HG02973 (cell line): ENCODE measurements at regions not wholly inside any gene's neighbourhood (a gene's known extent, or its start where the extent isn't known, plus 50 kb on each side); places are given as distances from the start of the nearest gene placed in this dataset.
"Not testable (repeated sequence)": the region's sequence is repeated elsewhere in the genome, so short reads cannot be mapped to it uniquely, and the experiment has no call there.

Experiments used
- ATAC-seq: cut with Tn5 transposase; IDR thresholded peaks from one replicate; pipeline ENCODE4 v1.9.1; 2021; ENCODE audit warnings: moderate library complexity; ENCODE audit not compliant: unreplicated experiment

DNA sequence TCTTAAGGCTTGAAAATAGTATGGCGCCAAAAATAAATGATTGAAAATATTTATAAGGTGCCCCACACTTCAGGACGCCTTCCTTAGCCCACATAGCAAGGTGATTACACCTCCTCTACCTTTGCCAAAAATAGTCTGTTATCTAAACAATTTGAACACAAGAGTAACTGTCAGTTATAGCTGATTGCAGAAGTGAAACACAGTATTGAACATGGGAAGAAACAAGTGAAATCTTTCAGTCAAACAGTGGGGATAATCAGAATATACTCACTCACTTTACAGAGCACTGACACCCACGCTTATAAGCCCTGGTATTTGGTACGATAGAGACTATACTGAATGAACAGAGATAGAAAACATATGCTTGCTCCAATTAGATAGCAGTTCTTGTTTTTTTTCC is 203.1 kb downstream of the RAB38 start:
- ATAC-seq = no peak

DNA sequence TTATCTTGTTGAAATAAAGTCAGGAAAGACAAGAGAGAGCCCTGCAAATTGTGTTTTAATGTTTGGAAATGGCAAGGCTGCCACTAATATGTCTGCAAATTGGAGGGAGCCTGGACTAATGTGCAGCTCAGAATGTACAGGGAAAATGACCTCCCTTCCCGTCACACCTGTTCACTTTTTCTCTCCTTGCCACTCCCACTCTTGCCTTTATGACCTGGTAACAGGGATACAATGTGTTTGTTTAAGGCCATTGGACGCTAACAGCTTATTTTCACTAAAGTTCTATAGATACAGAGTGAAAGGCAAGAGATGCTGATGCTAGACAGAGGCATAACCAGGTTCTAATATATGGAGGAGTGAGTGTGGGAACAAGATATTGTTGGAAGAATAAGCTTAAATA is 203.9 kb downstream of the RAB38 start:
- ATAC-seq = no peak

DNA sequence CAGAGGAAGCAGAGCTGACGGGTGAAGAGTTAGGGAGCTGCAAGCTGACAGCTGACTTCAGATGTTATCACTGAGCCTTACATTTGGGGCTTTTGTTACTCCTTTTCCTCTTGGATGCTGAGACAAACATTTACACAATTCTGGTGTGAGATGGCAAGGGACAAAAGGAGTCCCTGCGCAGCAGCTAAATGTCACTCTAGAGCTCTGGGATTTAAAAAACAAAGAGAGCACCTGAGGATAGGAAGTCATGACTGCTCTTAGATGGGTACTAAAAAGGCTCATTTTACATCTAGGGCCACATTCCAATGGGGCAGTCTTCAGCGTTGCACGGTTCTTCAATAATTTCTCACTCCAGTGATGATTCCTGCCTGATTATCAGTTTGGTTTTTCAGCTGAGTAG is 204.5 kb downstream of the RAB38 start:
- ATAC-seq = no peak

DNA sequence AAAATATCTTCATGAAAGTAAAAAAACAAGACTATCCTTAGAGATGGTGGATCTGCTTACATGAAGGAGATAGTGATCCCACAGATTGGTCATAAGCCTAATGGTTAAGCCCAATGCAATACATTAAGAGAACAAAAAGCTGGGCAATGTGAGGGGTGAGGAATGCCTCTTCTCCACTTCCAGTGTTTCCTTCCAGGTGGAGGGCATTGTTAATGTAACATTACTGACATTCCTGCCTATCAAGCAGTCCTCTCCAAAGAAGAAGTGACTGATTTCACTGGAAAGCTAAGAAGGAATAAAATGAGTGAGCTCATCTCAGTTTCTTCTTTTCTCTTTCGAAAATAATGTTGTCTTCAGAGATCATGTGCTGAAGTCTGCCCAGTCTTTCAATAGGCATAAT is 207.8 kb downstream of the RAB38 start:
- ATAC-seq = no peak

DNA sequence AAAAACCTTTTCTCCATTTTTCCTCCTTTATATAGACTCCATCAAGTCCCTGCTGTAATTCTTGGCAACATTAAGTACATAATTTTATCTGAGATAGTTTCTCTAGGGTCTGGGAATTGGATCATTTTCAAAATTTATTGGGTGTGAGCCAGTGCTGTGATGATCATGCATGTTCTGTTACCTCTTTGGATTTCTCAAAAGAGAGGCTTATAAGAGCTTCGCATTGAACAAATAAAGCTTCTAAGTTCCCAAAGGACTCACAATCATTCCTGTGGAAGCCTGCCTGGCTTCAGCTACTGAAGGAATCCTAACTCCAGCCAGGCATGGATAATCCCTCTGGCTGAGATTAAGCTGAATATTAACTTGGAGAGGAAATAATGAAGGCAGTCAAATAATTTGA is 208.5 kb downstream of the RAB38 start:
- ATAC-seq = no peak

DNA sequence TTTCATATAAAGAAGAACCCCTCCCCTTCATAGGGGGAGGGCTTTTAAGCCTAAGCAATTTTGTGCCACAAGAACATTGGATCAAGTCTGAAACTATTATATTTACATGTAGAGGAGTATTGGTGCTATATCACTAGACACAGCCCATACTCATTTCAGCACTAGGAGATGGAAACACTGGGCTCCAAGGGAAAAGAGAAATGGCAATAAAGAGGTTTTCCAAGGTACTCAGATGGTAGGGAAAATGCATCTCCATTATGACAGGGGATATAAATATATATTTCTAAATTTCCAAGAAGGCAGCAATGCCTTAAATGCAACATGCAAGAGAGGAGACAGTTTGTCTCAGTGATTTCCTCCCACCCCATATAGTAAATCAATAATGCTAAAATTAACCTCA is 209.0 kb downstream of the RAB38 start:
- ATAC-seq = no peak

DNA sequence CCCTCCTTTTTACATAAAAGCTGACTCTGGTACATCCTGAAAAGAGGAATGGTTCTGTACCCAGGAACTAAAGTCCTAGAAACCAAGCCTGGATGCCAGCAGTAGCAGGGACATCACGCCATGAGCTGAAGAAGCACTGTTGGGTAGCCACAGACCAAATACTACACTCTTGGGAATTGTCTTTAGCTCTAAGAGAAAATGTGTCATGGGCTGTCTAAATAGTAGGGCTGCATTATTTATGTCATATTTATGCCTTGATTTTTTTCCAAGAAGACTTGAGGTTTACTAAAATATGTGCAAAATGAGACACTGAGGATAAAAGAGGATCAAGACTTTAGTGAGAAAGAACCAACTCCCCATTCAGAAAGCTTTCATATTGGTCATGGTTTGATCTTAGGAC is 213.6 kb downstream of the RAB38 start:
- no peak for ATAC-seq

DNA sequence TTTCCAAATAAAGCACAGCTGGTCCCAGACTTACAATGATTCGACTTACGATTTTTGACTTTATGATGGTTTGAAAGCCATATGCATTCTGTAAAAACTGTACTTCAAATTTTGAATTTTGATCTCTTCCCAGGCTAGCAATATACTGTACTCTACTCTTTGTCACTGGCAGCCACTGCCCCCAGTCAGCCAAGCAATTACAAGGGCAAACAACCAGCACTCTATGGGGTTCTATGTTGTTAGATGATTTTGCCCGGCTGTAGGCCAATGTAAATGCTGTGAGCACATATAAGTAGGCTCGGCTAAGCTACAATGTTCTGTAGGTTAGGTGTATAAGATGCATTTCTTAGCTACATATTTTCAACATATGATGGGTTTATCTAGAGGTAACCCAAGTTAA is 217.3 kb downstream of the RAB38 start:
- no peak for ATAC-seq

DNA sequence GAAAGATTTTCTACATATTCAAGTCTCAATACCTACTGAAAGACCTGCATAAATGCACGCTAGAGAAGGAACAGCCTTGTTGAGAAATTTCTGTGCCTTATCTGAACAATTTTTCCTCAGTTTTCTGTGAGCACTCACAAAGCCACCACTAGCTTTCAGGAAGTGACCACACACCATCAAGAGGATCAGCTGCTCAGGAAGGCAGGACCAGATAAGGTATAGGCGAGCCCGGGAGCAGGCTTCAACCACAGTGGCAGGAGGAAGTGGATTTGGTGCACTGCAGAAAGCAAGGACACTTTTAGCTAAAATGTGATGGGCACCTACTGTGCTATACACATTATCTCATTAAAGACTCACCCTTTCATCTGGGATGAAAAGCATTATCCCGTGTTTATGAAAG is 220.8 kb downstream of the RAB38 start:
- no peak for ATAC-seq

DNA sequence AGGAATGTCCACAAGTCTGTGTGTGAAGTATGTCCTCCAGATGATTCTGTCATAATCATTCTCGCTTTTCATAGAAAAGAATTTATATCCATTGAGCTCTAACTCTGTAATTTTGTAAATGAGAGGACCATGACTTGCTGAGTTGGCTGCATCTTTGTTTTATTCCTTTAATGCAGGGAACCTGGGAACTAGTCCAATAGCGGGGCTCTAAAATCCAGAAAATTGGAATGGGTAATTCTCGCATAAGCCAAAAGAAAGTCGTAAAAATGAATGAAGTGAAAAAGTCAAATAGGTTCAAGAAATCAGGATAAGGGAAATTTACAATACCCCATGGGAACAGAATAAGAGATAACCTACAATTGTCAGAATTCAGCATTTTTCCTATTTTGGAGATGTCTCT is 232.5 kb downstream of the RAB38 start:
- ATAC-seq = no peak

DNA sequence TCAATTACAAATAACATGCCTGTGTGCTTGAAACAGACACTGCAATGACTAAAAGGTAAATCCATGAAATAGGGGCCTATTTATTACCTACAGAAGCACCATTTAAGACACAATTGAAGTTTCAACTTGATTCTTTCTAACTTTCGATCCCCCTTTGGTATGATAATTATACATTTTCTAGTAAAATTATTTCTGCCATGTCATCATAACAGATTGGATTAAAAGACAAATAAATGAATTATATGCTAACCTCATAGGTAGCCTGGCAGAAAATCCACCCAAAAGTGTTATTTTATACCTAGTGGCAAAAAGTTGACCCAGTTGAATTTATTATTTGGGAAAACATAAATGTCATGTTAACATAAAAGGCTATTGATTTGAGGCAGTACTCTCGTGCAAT is 241.1 kb downstream of the RAB38 start:
- no peak for ATAC-seq

DNA sequence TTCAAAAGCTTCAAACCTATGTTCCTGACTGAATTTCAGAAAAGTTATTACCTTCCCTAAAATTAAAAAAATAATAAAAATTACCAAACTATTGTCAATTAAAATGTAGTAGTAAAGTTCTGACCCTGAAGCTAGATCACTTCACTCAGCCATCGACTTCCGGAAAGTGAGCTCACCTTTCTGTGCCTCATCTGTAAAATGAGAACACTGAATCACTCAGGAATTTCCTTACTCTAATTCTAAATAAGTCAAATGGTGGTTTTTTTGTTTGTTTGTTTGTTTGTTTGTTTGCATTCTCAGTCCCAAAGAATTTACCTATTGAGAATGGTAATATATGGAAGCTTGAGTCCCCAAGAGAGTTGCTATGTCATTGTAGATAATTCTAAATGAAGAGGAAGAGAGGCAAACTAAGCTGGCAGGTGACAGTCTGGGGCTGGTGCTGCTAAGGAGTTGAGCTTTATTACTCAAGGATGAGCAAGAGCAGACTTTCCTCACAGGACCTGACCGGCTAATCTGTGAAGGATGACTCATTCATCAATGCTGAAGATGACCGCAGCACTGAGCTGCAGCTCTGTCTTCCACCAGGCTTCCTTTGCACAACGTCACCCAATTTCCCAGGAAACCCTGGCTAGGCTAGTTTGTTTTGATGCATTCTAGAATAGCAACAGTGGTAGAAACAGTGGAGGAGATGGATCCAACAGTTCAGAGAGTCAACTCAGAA is 248.8 kb downstream of the RAB38 start:
- no peak for ATAC-seq

DNA sequence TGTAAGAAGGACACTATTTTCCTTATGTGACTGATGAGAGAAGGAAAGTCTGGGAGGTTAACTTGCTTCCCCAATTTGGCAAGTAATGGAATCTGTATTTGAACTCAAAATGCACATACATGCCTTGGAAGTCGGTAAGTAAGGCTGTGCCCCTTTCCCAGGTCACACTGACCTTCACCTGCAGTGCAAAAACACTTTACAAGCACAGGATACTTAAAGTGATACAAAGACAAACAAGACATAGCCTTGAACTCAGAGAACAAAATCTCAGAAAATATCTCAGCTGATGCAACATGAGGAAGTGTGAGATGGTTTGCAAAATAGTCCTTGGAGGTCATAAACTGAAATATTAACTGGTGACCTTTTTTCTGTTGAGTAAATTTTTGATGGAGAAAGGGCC is 251.1 kb downstream of the RAB38 start:
- no peak for ATAC-seq

DNA sequence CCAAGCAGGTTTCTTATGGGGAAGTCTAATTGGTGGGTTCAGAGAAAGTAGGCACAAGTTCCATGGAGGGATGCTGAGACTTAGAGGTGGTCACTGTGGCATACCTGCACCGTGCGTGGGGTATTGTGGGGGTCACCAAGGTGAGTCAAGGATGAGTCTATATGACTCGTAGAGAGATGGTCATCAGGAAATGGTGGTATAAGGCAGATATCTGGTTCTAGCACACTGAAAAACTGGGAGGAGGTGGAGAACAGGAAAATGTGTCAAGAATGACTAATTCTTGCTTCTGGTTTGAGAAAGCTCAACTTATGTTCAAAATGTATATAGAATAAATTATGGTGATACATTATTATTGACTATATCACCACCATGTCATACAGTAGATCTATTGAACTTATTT is 258.1 kb downstream of the RAB38 start:
- no peak for ATAC-seq

DNA sequence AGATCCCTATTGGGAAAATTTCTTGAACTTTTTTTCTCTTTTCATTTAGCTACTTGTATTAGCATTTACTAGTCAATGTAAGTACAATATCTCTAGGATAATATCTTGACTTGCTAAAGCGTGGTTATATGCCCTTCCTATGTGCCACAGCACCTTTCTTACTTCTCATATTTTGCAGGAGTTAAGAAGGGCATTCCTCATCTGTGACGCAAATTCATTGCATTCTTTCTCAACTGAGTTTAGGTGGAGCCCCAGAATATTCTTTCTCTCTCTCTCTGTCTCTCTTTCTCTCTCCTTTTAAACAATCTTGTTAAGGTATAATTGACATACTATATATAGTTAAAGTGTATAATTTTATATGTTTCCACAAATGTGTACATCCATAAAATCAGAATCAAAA is 266.1 kb downstream of the RAB38 start:
- no peak for ATAC-seq

DNA sequence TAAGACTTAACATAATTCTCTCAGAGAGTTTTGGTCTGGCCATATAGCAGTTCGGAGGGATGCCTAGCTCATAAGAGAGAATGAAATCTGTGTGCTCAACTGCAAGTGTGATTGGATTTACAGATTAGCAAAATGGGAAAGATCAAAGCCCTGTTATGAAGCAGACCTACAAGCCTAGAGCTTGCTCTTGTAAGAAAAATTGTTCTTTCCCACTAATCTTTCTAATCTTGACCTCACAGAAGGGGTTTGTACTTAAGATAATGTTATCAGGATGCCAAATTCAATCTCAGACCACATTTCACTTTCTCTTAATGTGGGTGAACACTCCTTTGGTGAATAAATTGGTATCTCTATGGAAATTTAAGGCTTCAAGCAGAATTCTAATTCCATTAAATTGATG is 267.2 kb downstream of the RAB38 start:
- ATAC-seq = no peak

DNA sequence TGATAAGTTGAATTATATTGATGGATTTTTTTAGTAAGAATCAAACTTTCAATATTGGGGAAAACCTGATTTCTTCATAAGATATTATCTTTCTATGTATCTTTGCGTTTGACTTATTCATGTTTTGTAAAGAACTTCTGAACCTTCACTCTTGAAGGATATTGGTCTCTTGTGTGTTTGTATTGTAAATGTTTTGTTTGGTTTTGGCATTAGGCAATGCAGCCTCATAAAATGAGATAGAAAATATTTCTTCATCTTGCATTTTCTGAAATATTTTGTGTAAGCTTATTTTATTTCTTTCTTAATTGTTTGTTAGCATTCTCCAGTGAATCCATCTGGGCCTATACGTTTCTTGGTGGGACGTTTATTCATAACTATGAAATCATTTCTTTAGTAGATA is 271.9 kb downstream of the RAB38 start:
- ATAC-seq = no peak

DNA sequence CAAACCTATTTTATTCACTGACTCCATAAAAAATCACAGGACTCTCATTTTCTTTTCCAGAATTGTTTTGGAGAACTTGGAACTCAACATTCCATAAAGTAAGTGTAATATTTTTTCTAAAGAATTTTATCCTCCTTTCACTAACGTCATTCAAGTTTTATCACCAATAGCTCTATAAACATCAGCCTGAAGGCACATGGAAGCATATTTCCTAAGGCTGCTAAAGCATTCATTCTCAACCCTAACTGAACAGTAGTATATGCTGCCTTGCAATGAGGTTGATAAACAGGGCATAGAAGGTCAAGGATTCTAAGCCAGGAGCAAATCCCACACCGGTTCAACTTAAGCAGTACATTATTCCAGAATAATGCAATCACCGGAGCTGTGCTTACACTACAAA is 273.9 kb downstream of the RAB38 start:
- ATAC-seq = no peak

DNA sequence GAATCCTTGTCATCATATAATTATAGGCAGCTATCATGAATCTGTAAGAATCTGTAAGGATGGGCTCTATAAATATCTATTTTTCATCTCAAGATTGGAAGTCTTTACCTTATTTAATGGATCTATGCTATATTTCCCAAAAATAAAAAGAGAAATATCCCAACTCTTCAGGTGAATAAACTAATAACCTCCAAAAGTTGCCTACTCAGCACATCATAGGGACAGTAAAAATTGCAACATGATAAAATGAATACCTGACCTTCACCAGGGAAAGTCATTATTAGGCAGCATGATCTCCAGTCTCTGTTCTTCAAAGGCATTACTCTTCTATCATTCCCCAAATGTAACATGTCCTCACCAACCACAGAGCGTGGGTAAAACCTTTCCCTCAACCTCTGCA is 277.3 kb downstream of the RAB38 start:
- no peak for ATAC-seq

DNA sequence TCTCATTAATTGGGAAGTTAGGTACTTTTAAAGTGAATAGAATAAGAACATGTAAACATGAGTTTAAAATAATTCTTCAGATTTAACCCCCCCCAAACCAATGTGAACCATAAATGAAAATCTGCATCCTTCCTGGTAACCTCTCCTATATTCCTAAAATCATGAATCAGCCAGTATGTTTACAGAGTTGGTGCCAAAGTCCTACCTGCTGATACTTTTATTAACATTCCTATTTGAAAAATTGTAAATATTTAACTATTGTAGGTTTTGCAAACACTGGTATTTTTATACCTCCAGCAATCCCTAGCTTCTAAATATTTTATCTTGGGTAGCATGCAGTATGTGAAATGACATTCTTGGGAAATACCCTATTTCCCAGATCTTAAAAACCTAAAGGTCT is 278.2 kb downstream of the RAB38 start:
- ATAC-seq = no peak

DNA sequence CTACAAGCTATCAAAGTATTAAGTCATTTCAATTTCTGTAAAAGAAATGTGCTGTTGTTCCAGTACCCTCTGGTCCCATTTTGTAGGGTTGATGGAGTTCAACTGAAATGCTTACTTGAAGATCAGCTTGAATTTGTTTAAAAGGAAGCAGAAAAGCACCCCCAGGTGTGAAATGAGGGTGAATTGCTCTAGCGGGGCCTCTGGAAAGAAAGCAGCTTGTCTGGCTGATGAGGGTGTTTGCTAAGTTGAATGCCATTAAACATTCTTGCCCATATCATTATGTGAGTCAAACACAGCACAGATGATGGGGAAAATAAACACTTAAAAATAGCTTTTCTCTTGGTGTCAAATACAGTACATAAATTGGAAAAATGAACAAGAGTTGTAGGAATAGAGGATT is 280.3 kb downstream of the RAB38 start:
- no peak for ATAC-seq

DNA sequence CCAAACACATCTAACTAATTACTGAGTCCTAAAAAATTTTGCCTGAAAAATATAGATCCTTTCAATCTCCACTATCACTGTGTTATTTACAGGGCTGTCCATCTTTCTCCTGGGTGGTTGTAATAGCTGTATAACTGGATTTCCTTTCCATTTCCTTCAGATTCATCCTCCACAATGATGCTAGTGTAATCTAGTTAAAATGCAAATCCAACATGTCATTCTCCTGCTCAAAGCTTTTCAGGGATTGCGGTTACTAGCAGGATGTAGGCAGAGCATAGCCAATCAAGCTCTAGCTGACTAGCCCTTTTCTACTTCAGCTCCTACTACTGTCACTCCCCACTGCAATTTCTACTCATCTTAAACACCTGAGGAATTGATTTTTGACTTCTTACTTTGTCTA is 283.0 kb downstream of the RAB38 start:
- no peak for ATAC-seq

DNA sequence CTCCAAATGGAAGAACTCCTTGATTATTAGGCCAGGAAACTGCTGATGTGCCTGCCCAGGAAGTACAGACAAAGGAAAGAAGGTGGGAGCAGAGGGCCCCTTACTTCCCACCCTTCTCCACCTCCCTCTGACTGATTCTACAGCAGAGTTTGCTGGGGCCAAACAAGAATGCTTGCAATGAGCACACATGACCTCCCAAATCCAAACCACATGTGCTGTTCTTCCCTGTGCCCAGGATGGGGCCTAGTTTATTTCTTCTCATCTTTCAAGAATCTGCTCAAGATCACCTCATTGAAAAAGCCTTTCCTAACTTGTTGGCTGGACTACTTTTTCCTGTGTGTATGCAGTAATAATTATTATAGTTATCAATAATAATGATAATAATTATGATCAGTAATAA is 286.1 kb downstream of the RAB38 start:
- no peak for ATAC-seq

DNA sequence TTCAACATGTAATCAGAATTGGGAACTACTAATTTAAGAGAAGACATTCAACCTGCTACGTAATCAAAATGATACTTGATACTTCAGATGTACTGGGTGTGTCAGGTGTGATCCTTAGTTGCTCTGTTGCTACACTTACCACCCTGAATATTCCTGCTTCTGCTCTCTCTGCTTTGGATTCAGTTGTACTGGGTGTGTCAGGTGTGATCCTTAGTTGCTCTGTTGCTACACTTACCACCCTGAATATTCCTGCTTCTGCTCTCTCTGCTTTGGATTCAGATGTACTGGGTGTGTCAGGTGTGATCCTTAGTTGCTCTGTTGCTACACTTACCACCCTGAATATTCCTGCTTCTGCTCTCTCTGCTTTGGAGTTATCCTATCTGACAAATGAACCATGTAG is 290.2 kb downstream of the RAB38 start:
- not testable (repeated sequence) for ATAC-seq
